HCT116 (cell line): ENCODE measurements at regions not wholly inside any gene's neighbourhood (a gene's known extent, or its start where the extent isn't known, plus 50 kb on each side); places are given as distances from the start of the nearest gene placed in this dataset.

Source experiments
- ATAC-seq: fragments of 200-7000 bp; cut with Tn5 transposase; 2 replicates; pipeline ENCODE4 v1.9.1; 2020; ENCODE audit warnings: mild to moderate bottlenecking, moderate library complexity
- BruUV-seq: library from RNA; stranded (reverse); fragments of 400-500 nt; replicated peaks from 2 replicates; lab custom pipeline; 2021; lab: Mats Ljungman, UMichigan
- CTCF ChIA-PET: fragments of 300-600 bp; sonication (Branson Sonifier 250); formaldehyde crosslinking; loops from one replicate; lab custom pipeline; 2021; ENCODE audit warnings: antibody characterized with exemption; lab: Charles Lee
- POLR2A ChIA-PET: fragments of 300-600, 350-600 bp; sonication (Branson Sonifier 250); formaldehyde crosslinking; loops from one replicate; lab custom pipeline; 2021; ENCODE audit warnings: antibody characterized with exemption; lab: Charles Lee
- RAD21 ChIA-PET, 2 experiments: fragments of 300-600 bp; sonication (Branson Sonifier 250); formaldehyde crosslinking; loops; one replicate each; lab custom pipeline; 2023; ENCODE audit warnings: low total read pairs in 2 of 2; ENCODE audit not compliant: uncharacterized antibody in 2 of 2, unreplicated experiment in 2 of 2, low non-redundant PET in 1 of 2; lab: Charles Lee
- DNase-seq: peaks from one replicate; pipeline ENCODE4 v3.0.0-alpha.2; 2010; ENCODE audit warnings: low read depth, low spot score
- H2AFZ ChIP-seq: fragments of 200-600 bp; shearing (Covaris generic), sonication (generic); 2 replicates; pipeline ENCODE4 v1.6.1; 2017; ENCODE audit warnings: low read depth, mixed run types, mixed read lengths, antibody characterized with exemption, low read length; ENCODE audit not compliant: poor library complexity, severe bottlenecking
- H3K27ac ChIP-seq: 2 replicates; pipeline ENCODE4 v1.5.1; 2012; ENCODE audit warnings: low read depth, low read length
- H3K27me3 ChIP-seq: fragments of 200-600 bp; sonication (generic); 2 replicates; pipeline ENCODE4 v1.6.1; 2016; ENCODE audit warnings: mixed run types, low read length, mixed read lengths; ENCODE audit not compliant: insufficient read depth
- H3K36me3 ChIP-seq, 2 experiments: fragments of 200-500 bp in 1 of 2; fragments of 200-600 bp in 1 of 2; sonication (Bioruptor generic) in 1 of 2; sonication (generic) in 1 of 2; 2 replicates each; pipeline versions ENCODE4 v1.5.1 to v1.6.1; 2014 to 2016; ENCODE audit warnings: low read length in 2 of 2, inconsistent platforms in 1 of 2, mixed read lengths in 1 of 2, mixed run types in 1 of 2; ENCODE audit not compliant: insufficient read depth in 2 of 2, control insufficient read depth in 1 of 2
- H3K4me1 ChIP-seq, 2 experiments: fragments of 200-600 bp in 1 of 2; sonication (generic) in 1 of 2; 2 replicates each; pipeline versions ENCODE4 v1.5.1 to v1.6.1; 2012 to 2017; ENCODE audit warnings: low read length in 2 of 2, inconsistent platforms in 1 of 2, mild to moderate bottlenecking in 1 of 2, mixed read lengths in 1 of 2, mixed run types in 1 of 2, moderate library complexity in 1 of 2; ENCODE audit not compliant: insufficient read depth in 2 of 2, control insufficient read depth in 1 of 2
- H3K4me2 ChIP-seq: fragments of 200-600 bp; sonication (generic); 2 replicates; pipeline ENCODE4 v1.6.1; 2017; ENCODE audit warnings: mixed run types, low read length, mixed read lengths
- H3K4me3 ChIP-seq, 2 experiments: fragments of 200-600 bp in 1 of 2; sonication (generic) in 1 of 2; replicated peaks in 1 of 2; 2 replicates each; pipeline ENCODE4 v1.5.1; 2011 to 2016; ENCODE audit warnings: low read length in 2 of 2, control low read depth in 1 of 2, low read depth in 1 of 2, mild to moderate bottlenecking in 1 of 2, mixed read lengths in 1 of 2, mixed run types in 1 of 2
- H3K79me2 ChIP-seq: fragments of 200-600 bp; sonication (generic); 2 replicates; pipeline ENCODE4 v1.6.1; 2017; ENCODE audit warnings: mild to moderate bottlenecking, mixed run types, low read length, moderate library complexity, mixed read lengths; ENCODE audit not compliant: insufficient read depth
- H3K9ac ChIP-seq: fragments of 200-600 bp; sonication (generic); 2 replicates; pipeline ENCODE4 v1.6.1; 2016; ENCODE audit warnings: low read length, mixed read lengths
- H3K9me2 ChIP-seq: fragments of 200-600 bp; sonication (generic), shearing (Covaris generic); 2 replicates; pipeline ENCODE4 v1.6.1; 2017; ENCODE audit warnings: mixed run types, mild to moderate bottlenecking, moderate library complexity; ENCODE audit not compliant: insufficient read depth
- H3K9me3 ChIP-seq, 2 experiments: fragments of 200-500 bp in 1 of 2; fragments of 200-600 bp in 1 of 2; sonication (Bioruptor generic) in 1 of 2; sonication (generic) in 1 of 2; 2 replicates each; pipeline ENCODE4 v1.6.1; 2014 to 2017; ENCODE audit warnings: low read length in 2 of 2, mixed read lengths in 2 of 2, inconsistent platforms in 1 of 2, low read depth in 1 of 2, mild to moderate bottlenecking in 1 of 2, mixed run types in 1 of 2, moderate library complexity in 1 of 2; ENCODE audit not compliant: control insufficient read depth in 1 of 2, insufficient read depth in 1 of 2
- H4K20me1 ChIP-seq: fragments of 200-600 bp; sonication (generic), shearing (Covaris generic); 2 replicates; pipeline ENCODE4 v1.6.1; 2017; ENCODE audit warnings: mixed run types, mild to moderate bottlenecking, moderate library complexity; ENCODE audit not compliant: insufficient read depth
- CEBPB ChIP-seq: IDR thresholded peaks from 2 replicates; pipeline ENCODE4 v1.6.1; 2012; ENCODE audit warnings: low read depth
- EGR1 ChIP-seq: IDR thresholded peaks from 2 replicates; pipeline ENCODE4 v1.6.1; 2012; ENCODE audit warnings: low read depth
- ELF1 ChIP-seq: IDR thresholded peaks from 2 replicates; pipeline ENCODE4 v1.6.1; 2012; ENCODE audit warnings: low read depth, borderline replicate concordance
- EZH2 ChIP-seq: fragments of 200-600 bp; sonication (generic); IDR thresholded peaks from 2 replicates; pipeline ENCODE4 v1.6.1; 2017; ENCODE audit warnings: antibody characterized with exemption, mixed run types
- EZH2phosphoT487 ChIP-seq: fragments of 200-600 bp; IDR thresholded peaks from 2 replicates; pipeline ENCODE4 v1.6.1; 2018; ENCODE audit warnings: antibody characterized with exemption, borderline replicate concordance
- POLR2A ChIP-seq: IDR thresholded peaks from 2 replicates; pipeline ENCODE4 v1.7.0; 2011; ENCODE audit warnings: borderline replicate concordance; ENCODE audit not compliant: insufficient read depth, insufficient read length; ENCODE audit errors: extremely low read depth
- POLR2AphosphoS5 ChIP-seq: IDR thresholded peaks from 2 replicates; pipeline ENCODE4 v1.6.1; 2011; ENCODE audit warnings: mild to moderate bottlenecking, low read depth, low read length, moderate library complexity
- RAD21 ChIP-seq: IDR thresholded peaks from 2 replicates; pipeline ENCODE4 v1.6.1; 2012; ENCODE audit warnings: low read depth, mild to moderate bottlenecking
- SIN3A ChIP-seq: IDR thresholded peaks from 2 replicates; pipeline ENCODE4 v1.6.1; 2012; ENCODE audit warnings: low read depth
- SP1 ChIP-seq: IDR thresholded peaks from 2 replicates; pipeline ENCODE4 v1.6.1; 2012; ENCODE audit warnings: low read depth
- SRF ChIP-seq: IDR thresholded peaks from 2 replicates; pipeline ENCODE4 v1.6.1; 2012; ENCODE audit warnings: low read depth
- TCF7L2 ChIP-seq: IDR thresholded peaks from 2 replicates; pipeline ENCODE4 v1.7.0; 2011; ENCODE audit warnings: borderline replicate concordance, inconsistent platforms; ENCODE audit not compliant: insufficient read depth, insufficient read length; ENCODE audit errors: extremely low read depth
- YY1 ChIP-seq: IDR thresholded peaks from 2 replicates; pipeline ENCODE4 v1.6.1; 2011; ENCODE audit warnings: low read length, low read depth, moderate library complexity, mild to moderate bottlenecking; ENCODE audit not compliant: insufficient replicate concordance; ENCODE audit errors: extremely low read depth
- ZBTB33 ChIP-seq: IDR thresholded peaks from 2 replicates; pipeline ENCODE4 v1.6.1; 2011; ENCODE audit warnings: mild to moderate bottlenecking, low read length, moderate library complexity; ENCODE audit not compliant: insufficient replicate concordance; ENCODE audit errors: extremely low read depth
- ZFX ChIP-seq: fragments of 450-650 bp; IDR thresholded peaks from 2 replicates; pipeline ENCODE4 v1.6.1; 2017
- ZNF274 ChIP-seq: fragments of 200-500 bp; sonication (Bioruptor generic); IDR thresholded peaks from 2 replicates; pipeline ENCODE4 v1.6.1; 2014; ENCODE audit warnings: mild to moderate bottlenecking, low read depth, low read length, inconsistent platforms
- intact Hi-C: fragments of 100-400 bp; cut with micrococcal nuclease; formaldehyde crosslinking; loops from 2 replicates; pipeline ENCODE4 v1.10.0; 2022
- TF ChIP-seq, protein P1 (sequence below): IDR thresholded peaks from 2 replicates; pipeline ENCODE4 v1.6.1; 2012; ENCODE audit warnings: low read depth
- TF ChIP-seq, protein P2 (sequence below): IDR thresholded peaks from 2 replicates; pipeline ENCODE4 v1.6.1; 2012
- TF ChIP-seq, protein P3 (sequence below): IDR thresholded peaks from 2 replicates; pipeline ENCODE4 v1.6.1; 2012

GRCh38 chr20:48282591-48283228 lies 497.4 kb upstream of the SULF2 start:
- H3K9me2 ChIP-seq: no peaks in the 10 kb centered on the region
- no peak for DNase-seq
- H3K36me3 ChIP-seq: no peaks in the 10 kb centered on the region
- H3K79me2 ChIP-seq: no peaks in the 10 kb centered on the region
- H3K27me3 ChIP-seq: no peaks in the 10 kb centered on the region
- ChIA-PET CTCF (no interaction called here), RAD21 (no interaction called here), POLR2A (no interaction called here)
- H3K4me1 ChIP-seq: peaks cover 4 to 5% of the 10 kb centered on the region in 2 experiments; a peak in 2 of 4 replicates
- BruUV-seq: no TSS peak
- intact Hi-C loops: no loop called here
- ATAC-seq: peak; percentile 66
- no peaks in the 10 kb centered on the region for H4K20me1 ChIP-seq
- no peak overlapping the region for H3K4me2 ChIP-seq
- H3K4me3 ChIP-seq: no peak overlapping the region
- H2AFZ ChIP-seq: no peak overlapping the region
- H3K27ac ChIP-seq: no peak overlapping the region
- H3K9me3 ChIP-seq: no peaks in the 10 kb centered on the region
- TF ChIP-seq SIN3A: no peak
- TF ChIP-seq, protein P1, sequence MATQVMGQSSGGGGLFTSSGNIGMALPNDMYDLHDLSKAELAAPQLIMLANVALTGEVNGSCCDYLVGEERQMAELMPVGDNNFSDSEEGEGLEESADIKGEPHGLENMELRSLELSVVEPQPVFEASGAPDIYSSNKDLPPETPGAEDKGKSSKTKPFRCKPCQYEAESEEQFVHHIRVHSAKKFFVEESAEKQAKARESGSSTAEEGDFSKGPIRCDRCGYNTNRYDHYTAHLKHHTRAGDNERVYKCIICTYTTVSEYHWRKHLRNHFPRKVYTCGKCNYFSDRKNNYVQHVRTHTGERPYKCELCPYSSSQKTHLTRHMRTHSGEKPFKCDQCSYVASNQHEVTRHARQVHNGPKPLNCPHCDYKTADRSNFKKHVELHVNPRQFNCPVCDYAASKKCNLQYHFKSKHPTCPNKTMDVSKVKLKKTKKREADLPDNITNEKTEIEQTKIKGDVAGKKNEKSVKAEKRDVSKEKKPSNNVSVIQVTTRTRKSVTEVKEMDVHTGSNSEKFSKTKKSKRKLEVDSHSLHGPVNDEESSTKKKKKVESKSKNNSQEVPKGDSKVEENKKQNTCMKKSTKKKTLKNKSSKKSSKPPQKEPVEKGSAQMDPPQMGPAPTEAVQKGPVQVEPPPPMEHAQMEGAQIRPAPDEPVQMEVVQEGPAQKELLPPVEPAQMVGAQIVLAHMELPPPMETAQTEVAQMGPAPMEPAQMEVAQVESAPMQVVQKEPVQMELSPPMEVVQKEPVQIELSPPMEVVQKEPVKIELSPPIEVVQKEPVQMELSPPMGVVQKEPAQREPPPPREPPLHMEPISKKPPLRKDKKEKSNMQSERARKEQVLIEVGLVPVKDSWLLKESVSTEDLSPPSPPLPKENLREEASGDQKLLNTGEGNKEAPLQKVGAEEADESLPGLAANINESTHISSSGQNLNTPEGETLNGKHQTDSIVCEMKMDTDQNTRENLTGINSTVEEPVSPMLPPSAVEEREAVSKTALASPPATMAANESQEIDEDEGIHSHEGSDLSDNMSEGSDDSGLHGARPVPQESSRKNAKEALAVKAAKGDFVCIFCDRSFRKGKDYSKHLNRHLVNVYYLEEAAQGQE: no peak
- TF ChIP-seq POLR2A: no peak
- TF ChIP-seq TCF7L2: no peak
- no peak for TF ChIP-seq ELF1
- no peak for TF ChIP-seq YY1
- no peak for TF ChIP-seq ZFX
- TF ChIP-seq ZBTB33: no peak
- TF ChIP-seq SRF: no peak
- no peak for TF ChIP-seq EZH2
- no peak for TF ChIP-seq ZNF274
- TF ChIP-seq RAD21: no peak
- no peak for TF ChIP-seq EZH2phosphoT487
- TF ChIP-seq, protein P2, sequence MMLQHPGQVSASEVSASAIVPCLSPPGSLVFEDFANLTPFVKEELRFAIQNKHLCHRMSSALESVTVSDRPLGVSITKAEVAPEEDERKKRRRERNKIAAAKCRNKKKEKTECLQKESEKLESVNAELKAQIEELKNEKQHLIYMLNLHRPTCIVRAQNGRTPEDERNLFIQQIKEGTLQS: no peak
- TF ChIP-seq SP1: no peak
- no peak for TF ChIP-seq POLR2AphosphoS5
- no peak for TF ChIP-seq EGR1
- TF ChIP-seq, protein P3, sequence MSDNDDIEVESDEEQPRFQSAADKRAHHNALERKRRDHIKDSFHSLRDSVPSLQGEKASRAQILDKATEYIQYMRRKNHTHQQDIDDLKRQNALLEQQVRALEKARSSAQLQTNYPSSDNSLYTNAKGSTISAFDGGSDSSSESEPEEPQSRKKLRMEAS: no peak
- TF ChIP-seq CEBPB: no peak
- no peak overlapping the region for H3K9ac ChIP-seq
